GM23338 (cell line): ENCODE measurements at regions not wholly inside any gene's neighbourhood (a gene's known extent, or its start where the extent isn't known, plus 50 kb on each side); places are given as distances from the start of the nearest gene placed in this dataset.

Experiments
- ATAC-seq: fragments of 200-7000 bp; cut with Tn5 transposase; 3 replicates; pipeline ENCODE4 v1.9.1; 2020
- DNase-seq: peaks from one replicate; pipeline ENCODE4 v3.0.0-alpha.2; 2015; ENCODE audit warnings: low spot score
- H2AFZ ChIP-seq: fragments of 200-600 bp; sonication (generic); 2 replicates; pipeline ENCODE4 v1.8.0; 2016; ENCODE audit warnings: antibody characterized with exemption, mild to moderate bottlenecking, moderate library complexity
- H3F3A ChIP-seq: fragments of 200-600 bp; sonication (generic); replicated peaks from 2 replicates; pipeline ENCODE4 v1.8.0; 2017; ENCODE audit warnings: antibody characterized with exemption, mixed run types, low read depth
- H3K27ac ChIP-seq: fragments of 200-600 bp; sonication (generic); 2 replicates; pipeline ENCODE4 v1.6.1; 2016; ENCODE audit warnings: low read depth
- H3K27me3 ChIP-seq: fragments of 200-600 bp; sonication (generic); 2 replicates; pipeline ENCODE4 v1.8.0; 2016; ENCODE audit warnings: mild to moderate bottlenecking, mixed run types, moderate library complexity; ENCODE audit not compliant: insufficient read depth
- H3K36me3 ChIP-seq: fragments of 200-600 bp; sonication (generic); 2 replicates; pipeline ENCODE4 v1.8.0; 2016; ENCODE audit warnings: mild to moderate bottlenecking; ENCODE audit not compliant: insufficient read depth
- H3K4me1 ChIP-seq: fragments of 200-600 bp; sonication (generic); 2 replicates; pipeline ENCODE4 v1.8.0; 2016; ENCODE audit warnings: mild to moderate bottlenecking, moderate library complexity; ENCODE audit not compliant: insufficient read depth
- H3K4me2 ChIP-seq: fragments of 200-600 bp; sonication (generic); 2 replicates; pipeline ENCODE4 v1.7.1; 2017; ENCODE audit warnings: mixed run types
- H3K4me3 ChIP-seq: fragments of 200-600 bp; sonication (generic); 2 replicates; pipeline ENCODE4 v1.6.1; 2016; ENCODE audit warnings: mixed run types
- H3K79me2 ChIP-seq: fragments of 200-600 bp; sonication (generic); replicated peaks from 2 replicates; pipeline ENCODE4 v1.8.0; 2017; ENCODE audit warnings: mild to moderate bottlenecking; ENCODE audit not compliant: insufficient read depth
- H3K9me2 ChIP-seq: fragments of 200-600 bp; sonication (generic); 2 replicates; pipeline ENCODE4 v1.8.0; 2017; ENCODE audit not compliant: insufficient read depth
- H4K20me1 ChIP-seq: fragments of 200-600 bp; sonication (generic); replicated peaks from 2 replicates; pipeline ENCODE4 v1.8.0; 2017; ENCODE audit warnings: mild to moderate bottlenecking; ENCODE audit not compliant: insufficient read depth
- H3K27ac Mint-ChIP-seq: 2 replicates; pipeline ENCODE4 v1.8.0; 2020; ENCODE audit warnings: inconsistent platforms, mild to moderate bottlenecking, moderate library complexity, mixed read lengths
- H3K27me3 Mint-ChIP-seq: 3 replicates; pipeline ENCODE4 v1.8.0; 2022; ENCODE audit warnings: low read depth, mild to moderate bottlenecking, moderate library complexity, mixed read lengths, inconsistent platforms; ENCODE audit not compliant: insufficient read depth, poor library complexity
- H3K36me3 Mint-ChIP-seq: 3 replicates; pipeline ENCODE4 v1.8.0; 2021; ENCODE audit warnings: low read depth, mild to moderate bottlenecking, inconsistent platforms, moderate library complexity, mixed read lengths
- H3K4me1 Mint-ChIP-seq: 3 replicates; pipeline ENCODE4 v1.8.0; 2020; ENCODE audit warnings: mild to moderate bottlenecking, inconsistent platforms, mixed read lengths
- H3K4me3 Mint-ChIP-seq: 3 replicates; pipeline ENCODE4 v1.8.0; 2021; ENCODE audit warnings: moderate library complexity, mild to moderate bottlenecking, inconsistent platforms, mixed read lengths
- H3K9me3 Mint-ChIP-seq: 3 replicates; pipeline ENCODE4 v1.8.0; 2020; ENCODE audit warnings: moderate library complexity, mild to moderate bottlenecking, inconsistent platforms, mixed read lengths
- CREB1 ChIP-seq: fragments of 250-450 bp; sonication (Bioruptor Pico); IDR thresholded peaks from 2 replicates; pipeline ENCODE4 v1.5.0; 2020; ENCODE audit warnings: low read depth, mild to moderate bottlenecking, moderate library complexity
- EZH2 ChIP-seq: fragments of 200-600 bp; sonication (generic); IDR thresholded peaks from one replicate; pipeline ENCODE4 v1.8.0; 2017; ENCODE audit warnings: antibody characterized with exemption, mild to moderate bottlenecking, low read depth; ENCODE audit not compliant: unreplicated experiment
- EZH2phosphoT487 ChIP-seq: fragments of 200-600 bp; sonication (generic); IDR thresholded peaks from one replicate; pipeline ENCODE4 v1.8.1; 2018; ENCODE audit warnings: antibody characterized with exemption; ENCODE audit not compliant: unreplicated experiment
- JUNB ChIP-seq: IDR thresholded peaks from one replicate; pipeline ENCODE4 v1.6.1; 2016; ENCODE audit warnings: antibody characterized with exemption; ENCODE audit not compliant: unreplicated experiment
- NANOG ChIP-seq: IDR thresholded peaks from 2 replicates; pipeline ENCODE4 v1.6.1; 2016; ENCODE audit warnings: antibody characterized with exemption, borderline replicate concordance
- ZNF114 ChIP-seq: fragments of 250-450 bp; sonication (Bioruptor Pico); IDR thresholded peaks from 2 replicates; pipeline ENCODE4 v1.5.0; 2020; ENCODE audit warnings: mild to moderate bottlenecking, moderate library complexity
- ZNF331 ChIP-seq: fragments of 250-450 bp; sonication (Bioruptor Pico); IDR thresholded peaks from 2 replicates; pipeline ENCODE4 v1.5.0; 2020; ENCODE audit warnings: low read depth, mild to moderate bottlenecking, moderate library complexity
- ZNF462 ChIP-seq: fragments of 250-450 bp; sonication (Bioruptor Pico); IDR thresholded peaks from 2 replicates; pipeline ENCODE4 v1.5.0; 2020; ENCODE audit warnings: mild to moderate bottlenecking, moderate library complexity

- H3K9me2 ChIP-seq: no peaks in the 10 kb centered on the region
- no peaks in the 10 kb centered on the region for H3K36me3 ChIP-seq
- Mint-ChIP-seq H3K27ac (no peak overlapping the region), H3K4me3 (no peak overlapping the region), H3K9me3 (no peaks in the 10 kb centered on the region), H3K27me3 (peaks cover 3% of the 10 kb centered on the region), H3K4me1 (peaks cover 4% of the 10 kb centered on the region; the same call in 1 of the 3 replicates), H3K36me3 (no peaks in the 10 kb centered on the region)
- H4K20me1 ChIP-seq: no peaks in the 10 kb centered on the region
- no peak for DNase-seq
- H2AFZ ChIP-seq: no peak overlapping the region
- TF ChIP-seq JUNB (no peak), ZNF462 (CRISPR knock-in tag) (no peak)
- H3K27me3 ChIP-seq: no peaks in the 10 kb centered on the region
- no peaks in the 10 kb centered on the region for H3F3A ChIP-seq
- no peak overlapping the region for H3K27ac ChIP-seq
- H3K4me2 ChIP-seq: no peak overlapping the region
- peaks cover 6% of the 10 kb centered on the region; the same call in 1 of the 2 replicates for H3K4me1 ChIP-seq
- H3K4me3 ChIP-seq: no peak overlapping the region
- H3K79me2 ChIP-seq: no peaks in the 10 kb centered on the region
- no peak for ATAC-seq
Measured at GRCh38 chr12:115640929-115641328, 636.6 kb downstream of the MED13L start.

- no peaks in the 10 kb centered on the region for H4K20me1 ChIP-seq
- no peaks in the 10 kb centered on the region for H3F3A ChIP-seq
- H3K27me3 ChIP-seq: no peaks in the 10 kb centered on the region
- ATAC-seq (peak; percentile 55), DNase-seq (peak; percentile 39)
- peaks cover 6% of the 10 kb centered on the region; the same call in 1 of the 2 replicates for H3K4me1 ChIP-seq
- no peaks in the 10 kb centered on the region for H3K36me3 ChIP-seq
- no peak overlapping the region for H2AFZ ChIP-seq
- peaks cover 4% of the 10 kb centered on the region; the same call in 1 of the 3 replicates for H3K4me1 Mint-ChIP-seq
- no peaks in the 10 kb centered on the region for H3K79me2 ChIP-seq
- H3K27ac ChIP-seq: no peak overlapping the region
- no peaks in the 10 kb centered on the region for H3K36me3 Mint-ChIP-seq
- H3K4me2 ChIP-seq: no peak overlapping the region
- H3K27me3 Mint-ChIP-seq: peaks cover 3% of the 10 kb centered on the region
- no peaks in the 10 kb centered on the region for H3K9me3 Mint-ChIP-seq
- H3K27ac Mint-ChIP-seq: no peak overlapping the region
- H3K4me3 Mint-ChIP-seq: no peak overlapping the region
- H3K4me3 ChIP-seq: no peak overlapping the region
- H3K9me2 ChIP-seq: no peaks in the 10 kb centered on the region
- TF ChIP-seq JUNB (no peak), EZH2 (no peak), ZNF114 (CRISPR knock-in tag) (no peak), NANOG (no peak), CREB1 (no peak), ZNF331 (no peak), EZH2phosphoT487 (no peak)
Measured at GRCh38 chr12:115639648-115640012, 637.9 kb downstream of the MED13L start.
